Posterior vena cava (tissue), 2 donors: ENCODE measurements at regions not wholly inside any gene's neighbourhood (a gene's known extent, or its start where the extent isn't known, plus 50 kb on each side); places are given as distances from the start of the nearest gene placed in this dataset.

Experiments used
- DNase-seq: peaks from one replicate; pipeline ENCODE4 v3.0.0-alpha.2; 2020; ENCODE audit warnings: low spot score
- intact Hi-C, 2 donors: fragments of 100-400 bp; cut with DNase I; formaldehyde crosslinking; loops; one replicate each; pipeline versions ENCODE4 v1.14.1 to v1.14.2; 2022 to 2023
- donor health status: DM: yes; HTN: yes; CAD: no.
- donor health status: DM: yes; HTN: yes; CAD: no.

DNA sequence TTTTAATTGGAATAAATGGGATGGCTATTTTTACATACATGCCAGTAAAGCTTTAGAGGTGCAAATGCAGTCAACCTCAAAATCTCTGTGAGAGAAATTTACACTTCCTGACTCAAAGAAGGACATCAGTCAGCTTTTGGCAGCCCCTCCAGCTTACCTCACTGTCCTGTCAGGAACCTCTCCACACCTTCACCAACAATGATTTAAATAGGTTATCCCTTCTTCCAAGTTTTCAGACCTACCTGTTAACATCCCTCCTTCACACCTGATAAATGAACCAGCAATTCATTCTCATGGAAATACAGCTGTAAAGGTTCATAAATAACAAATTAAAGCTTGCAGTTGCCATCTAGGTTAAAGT, 286.1 kb downstream of the SHOX2 start:
- intact Hi-C loops: no loop called here
- no peak for DNase-seq

DNA sequence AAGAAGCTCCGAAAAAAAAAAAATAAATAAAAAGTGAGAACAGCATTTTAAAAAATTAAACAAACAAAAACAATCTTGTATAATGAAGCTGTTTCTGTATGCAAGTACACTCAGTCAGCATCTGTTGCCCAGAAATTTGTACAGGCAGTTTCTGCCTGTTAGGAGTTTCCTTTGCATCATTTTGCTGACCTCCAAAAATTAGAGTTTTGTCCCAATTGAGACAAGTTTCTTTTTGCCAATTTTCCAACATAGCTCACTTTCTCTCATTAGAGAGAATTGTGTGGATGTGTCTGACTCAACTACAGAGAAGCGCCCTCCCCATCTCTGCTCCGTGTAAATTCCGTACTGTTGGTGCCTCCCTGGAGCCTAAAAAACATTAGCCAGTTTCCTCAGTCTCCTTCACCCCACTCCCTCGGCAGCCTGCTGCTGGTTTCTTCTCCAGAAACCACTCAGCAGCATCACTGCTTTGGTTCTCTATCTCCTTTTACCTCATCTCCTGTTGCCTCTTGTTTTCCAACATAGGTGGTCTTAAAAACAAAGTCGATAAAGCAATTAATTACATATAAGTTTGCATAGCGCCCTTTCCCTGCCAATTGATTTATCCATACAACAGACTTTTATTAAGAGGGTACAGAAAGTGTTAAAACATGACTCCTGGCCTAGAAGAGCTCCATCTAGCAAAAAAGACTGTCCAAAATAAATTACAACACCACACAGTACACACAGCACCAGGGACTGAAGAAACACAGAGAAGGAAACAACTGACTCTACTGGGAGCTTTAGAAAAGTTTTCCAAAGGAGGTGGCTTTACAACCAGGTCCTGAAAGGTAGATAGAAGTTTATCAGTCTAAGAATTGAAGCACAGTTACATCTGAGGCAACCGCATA, 286.7 kb downstream of the SHOX2 start:
- DNase-seq: no peak
- intact Hi-C loops: no loop called here

DNA sequence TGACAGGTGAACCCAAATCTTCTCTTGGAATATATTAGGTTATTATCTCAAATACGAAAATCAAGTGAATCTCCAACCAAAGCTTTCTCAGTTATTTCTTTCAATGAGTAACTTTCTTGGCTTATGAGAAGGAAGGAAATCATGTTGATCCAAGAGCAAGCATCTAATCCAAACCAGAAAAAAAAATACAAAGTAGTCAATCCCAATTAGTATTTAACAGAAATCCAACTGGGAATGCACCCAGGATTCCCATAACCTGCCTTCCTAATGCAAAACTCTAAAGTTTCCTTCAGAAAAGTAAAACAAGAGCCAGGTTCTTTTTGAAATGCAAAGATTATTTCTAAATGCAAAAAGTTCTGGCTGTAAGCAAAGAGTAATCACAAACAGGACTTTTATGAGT, 289.3 kb downstream of the SHOX2 start:
- no peak for DNase-seq
- intact Hi-C loops: no loop called here

DNA sequence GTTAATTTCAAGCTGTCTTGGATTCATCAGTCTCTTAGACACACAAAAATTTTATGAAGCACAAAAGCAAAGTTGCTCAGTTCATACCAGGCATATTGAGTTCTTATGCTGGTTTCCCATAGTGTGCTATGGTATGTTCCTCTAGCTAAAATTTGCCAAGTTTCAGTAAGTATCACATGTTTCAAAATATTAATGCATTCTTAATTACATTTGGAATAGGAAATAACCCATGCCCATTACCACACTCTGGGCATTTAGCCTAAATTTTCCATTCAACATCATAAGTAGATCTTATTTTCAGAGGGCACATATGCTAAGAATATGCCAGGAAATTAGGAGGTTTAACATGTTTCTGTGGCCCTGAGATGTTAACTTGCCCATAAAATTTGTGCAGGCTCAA, 289.9 kb downstream of the SHOX2 start:
- intact Hi-C loops: no loop called here
- DNase-seq: no peak

DNA sequence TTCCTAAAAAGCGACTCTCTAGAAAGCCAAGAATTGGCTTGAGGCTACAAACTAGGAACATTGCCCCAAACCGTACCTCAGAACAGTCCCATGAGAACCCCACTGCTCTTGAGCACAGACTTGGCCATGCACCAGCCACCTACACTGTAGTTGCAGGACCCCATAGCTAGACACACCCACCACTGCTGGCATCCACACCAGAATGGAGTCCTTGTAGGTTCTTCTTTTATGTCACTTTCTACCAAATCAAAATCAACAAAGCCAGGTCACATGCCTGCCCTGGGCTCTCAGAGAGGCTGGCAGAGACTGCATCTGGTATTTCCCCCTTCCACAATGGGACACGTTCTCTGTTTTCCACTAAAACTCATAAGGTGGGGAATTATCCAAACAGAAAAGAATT, 290.5 kb downstream of the SHOX2 start:
- no peak for DNase-seq
- intact Hi-C loops: no loop called here

DNA sequence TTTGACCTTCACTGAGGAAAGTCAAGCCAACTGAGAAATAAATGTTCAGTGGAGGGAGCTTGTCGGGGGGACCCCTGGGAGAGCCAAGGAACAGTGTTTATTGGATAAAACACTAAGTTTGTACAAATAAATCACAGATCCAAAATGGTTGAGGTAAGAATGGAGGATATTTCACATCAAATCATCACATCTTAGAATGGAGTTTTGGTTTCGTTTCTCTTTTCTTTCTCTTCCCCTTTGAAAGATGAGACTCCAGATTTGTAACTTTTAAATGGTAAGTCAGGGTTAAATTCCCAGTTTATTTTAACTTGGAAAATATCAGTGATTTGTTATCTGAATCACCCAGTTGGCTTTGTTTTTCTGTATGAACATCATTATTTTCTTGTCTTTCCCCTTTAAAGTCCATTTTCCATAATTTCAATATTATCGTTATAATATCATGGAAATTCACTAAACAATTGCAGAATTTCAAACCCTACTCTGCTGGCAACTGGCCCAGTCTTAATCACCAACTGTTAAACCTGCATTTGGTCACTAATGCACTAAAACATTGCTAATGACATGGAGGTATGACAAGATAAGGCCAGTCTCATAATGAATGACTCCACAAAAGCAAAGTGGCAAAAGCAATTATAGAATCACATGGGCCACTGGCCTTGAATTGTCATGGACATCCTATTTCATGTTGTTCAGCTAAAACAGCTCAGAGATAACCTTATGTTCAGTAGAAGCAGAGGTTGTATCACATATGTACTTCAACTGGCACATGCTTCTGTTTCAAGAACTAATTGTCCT, 295.1 kb downstream of the SHOX2 start:
- intact Hi-C loops: no loop called here
- no peak for DNase-seq

DNA sequence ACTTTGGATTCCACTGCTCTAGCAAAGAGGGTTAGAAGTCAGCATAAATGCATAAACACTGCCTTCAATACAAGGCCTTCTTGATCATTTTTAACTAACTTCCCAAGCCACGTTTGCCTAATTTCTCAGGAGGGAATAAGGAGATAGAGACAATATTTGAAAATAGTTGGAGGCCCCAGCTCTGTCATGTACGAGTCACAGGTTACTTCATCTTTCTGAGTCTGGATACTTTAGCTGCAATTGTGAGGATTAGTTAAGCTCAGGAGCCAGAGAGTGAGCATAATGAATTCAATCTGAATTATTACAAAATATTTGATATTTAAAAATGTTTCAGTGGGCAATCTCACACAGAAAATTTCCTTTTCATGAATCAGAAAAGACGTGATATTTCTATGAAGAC, 298.9 kb downstream of the SHOX2 start:
- DNase-seq: no peak
- intact Hi-C loops: no loop called here

DNA sequence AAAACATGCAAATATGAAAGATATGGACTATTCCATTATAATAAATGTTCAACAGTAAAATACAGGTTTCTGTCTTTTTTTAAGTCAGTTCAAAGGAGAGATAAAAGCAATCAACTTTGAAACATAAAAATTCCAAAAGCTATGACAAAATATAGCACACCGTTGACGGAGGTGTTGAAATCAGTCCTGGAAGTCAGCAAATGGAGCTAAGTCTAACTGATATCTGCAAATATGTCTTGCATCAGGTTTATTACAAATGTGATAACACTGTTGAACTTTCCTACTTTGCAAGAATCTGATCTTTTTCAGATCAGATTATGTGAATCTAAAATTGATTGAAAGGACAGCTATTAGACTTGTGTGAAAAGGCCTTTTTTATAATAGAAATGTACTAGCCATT, 300.7 kb downstream of the SHOX2 start:
- no peak for DNase-seq

DNA sequence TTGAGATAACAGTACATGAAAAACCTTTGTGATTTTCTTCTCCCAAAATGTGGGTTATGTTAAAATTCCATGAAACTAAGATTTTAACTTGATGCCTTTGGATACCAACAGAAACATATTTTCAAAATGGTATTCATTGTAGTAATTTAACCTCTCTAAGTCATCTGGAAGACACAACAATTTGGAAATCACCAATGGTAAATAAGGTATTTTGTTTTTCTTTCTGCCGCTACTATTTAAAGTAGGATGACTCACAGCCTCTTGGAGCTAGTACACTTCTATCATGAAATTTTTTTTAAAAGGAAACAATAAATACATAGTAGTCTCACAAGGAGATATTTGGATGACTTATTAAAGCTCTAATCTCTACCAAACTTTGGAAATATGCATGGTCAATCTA, 291.6 kb upstream of the VEPH1 start:
- DNase-seq: no peak
- intact Hi-C loops: no loop called here

More for the DNA sequence above, 300.7 kb downstream of the SHOX2 start:
- intact Hi-C loops: no loop called here

DNA sequence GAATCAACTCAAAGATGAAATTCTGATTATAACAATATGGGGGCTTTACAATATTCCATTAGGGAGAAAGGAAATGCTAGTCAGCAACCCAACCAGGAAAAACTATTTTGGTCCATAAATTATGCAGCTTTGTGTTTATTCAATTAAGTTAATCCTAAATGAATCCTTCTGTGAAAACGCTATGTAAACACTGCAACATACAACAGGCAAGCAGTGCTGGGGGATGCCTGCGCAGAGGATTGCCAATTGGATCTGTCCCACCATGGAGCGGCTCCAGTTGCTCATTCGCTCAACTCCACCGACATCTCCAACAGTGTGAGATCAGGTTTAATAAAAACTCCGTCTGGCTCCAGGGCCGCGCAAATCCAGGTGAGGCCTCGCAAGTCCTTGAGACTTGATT, 290.5 kb upstream of the VEPH1 start:
- no peak for DNase-seq
- intact Hi-C loops: no loop called here

DNA sequence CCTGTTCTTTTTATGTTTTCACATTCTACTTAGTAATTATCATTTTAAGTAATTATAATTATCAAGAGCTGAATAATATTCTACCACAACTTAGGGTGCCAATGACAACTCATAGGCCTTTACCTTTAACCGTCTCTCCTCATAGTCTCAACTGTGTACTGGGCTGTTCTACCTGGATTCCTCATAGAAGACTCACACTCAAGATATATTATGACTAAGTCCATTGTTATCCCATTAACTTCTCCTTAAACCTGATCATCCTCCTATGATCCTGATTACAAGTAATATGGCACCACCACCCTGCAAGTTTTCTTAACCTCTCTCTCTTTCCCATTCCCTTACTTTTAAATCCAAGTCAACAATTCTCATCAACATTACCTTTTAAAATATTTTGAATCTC, 285.9 kb upstream of the VEPH1 start:
- DNase-seq: no peak
- intact Hi-C loops: no loop called here

DNA sequence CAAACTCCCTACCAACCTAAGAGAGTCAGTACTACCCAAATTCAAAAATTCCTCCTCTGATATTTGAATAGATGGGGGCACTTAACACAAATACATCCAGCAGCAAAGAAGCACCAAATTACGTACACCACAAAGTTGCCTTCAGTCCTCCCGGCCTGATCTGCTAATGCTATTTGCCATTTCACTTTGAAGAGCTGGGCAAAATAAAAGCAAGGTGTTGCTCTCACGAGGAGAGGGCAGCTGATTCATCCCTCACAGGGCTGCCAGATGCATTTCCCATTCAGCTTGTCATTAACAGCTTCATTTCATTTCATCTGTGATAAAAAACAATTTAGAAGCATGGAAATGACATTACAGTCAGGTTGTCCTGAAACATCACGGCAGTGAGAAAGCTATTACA, 283.4 kb upstream of the VEPH1 start:
- intact Hi-C loops: no loop called here
- DNase-seq: no peak

DNA sequence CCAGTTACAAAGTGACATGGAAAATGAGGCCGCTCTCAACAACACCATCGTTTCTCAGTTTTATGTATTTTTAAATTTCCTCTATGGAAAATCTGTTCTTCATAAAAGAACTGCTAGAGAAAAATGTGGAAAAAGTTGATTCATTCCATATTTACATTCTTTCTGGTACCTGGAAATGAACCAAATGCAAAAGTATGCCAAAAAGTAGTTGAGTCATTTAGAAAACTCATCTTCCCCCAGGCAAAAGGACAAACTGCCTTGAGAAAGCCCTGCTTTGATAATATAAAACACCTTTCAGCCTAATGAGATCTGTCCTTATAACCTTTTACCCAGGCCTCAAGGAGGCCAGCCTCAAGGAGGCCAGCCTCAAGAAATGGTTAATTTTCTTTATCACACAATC, 283.0 kb upstream of the VEPH1 start:
- DNase-seq: no peak
- intact Hi-C loops: no loop called here

DNA sequence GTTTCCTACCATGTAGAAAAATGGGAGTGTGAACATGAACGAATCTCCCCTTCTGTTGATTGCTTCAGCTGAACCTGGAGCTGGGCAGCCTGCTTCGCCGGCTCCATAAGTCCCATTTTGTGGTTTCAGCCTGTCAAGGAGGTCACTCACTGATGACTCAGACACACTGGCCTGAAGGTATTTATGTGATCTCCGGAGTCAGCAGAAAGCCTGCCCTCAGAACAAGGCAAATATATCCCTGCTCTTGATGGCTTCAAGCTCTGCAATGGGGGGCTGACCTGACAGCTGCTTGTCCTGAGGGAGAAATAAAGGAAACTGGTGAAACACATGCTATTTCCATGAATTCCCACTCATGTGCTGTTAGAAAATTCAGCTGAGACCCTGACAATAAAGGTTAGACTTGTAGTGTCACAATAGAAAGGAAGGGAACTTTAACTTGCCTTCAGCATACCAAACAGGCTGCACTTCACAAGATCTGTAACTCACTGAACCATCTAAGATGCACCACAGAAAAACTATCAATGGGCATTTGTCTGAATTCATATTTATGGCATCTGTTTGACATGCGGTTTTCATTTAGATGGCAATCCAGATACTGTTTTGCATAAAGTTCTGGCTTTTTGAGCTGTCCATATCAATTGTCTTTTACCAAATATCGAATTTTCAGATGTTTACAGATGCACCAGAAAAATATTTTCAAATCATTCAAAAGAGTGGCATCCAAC, 282.0 kb upstream of the VEPH1 start:
- intact Hi-C loops: no loop called here
- no peak for DNase-seq

DNA sequence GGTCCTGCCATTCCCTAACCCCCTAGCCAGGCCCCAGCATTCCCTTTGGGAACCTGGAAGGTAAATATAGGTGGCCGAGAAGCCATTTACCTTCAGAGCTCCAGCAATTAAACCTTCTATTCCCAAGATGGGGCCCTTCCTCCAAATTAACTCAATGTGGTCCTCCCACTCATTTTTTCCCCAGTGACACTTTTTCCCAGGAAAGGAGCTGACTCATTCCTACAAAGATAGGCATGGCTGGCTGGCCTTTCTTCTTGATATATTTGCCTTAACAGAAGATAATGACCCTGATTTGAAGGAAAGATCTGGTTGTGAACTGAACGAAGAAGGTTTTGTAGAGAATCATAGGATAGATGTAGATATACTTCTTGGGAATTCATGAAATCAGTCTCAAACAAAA, 279.0 kb upstream of the VEPH1 start:
- DNase-seq: no peak
- intact Hi-C loops: no loop called here

DNA sequence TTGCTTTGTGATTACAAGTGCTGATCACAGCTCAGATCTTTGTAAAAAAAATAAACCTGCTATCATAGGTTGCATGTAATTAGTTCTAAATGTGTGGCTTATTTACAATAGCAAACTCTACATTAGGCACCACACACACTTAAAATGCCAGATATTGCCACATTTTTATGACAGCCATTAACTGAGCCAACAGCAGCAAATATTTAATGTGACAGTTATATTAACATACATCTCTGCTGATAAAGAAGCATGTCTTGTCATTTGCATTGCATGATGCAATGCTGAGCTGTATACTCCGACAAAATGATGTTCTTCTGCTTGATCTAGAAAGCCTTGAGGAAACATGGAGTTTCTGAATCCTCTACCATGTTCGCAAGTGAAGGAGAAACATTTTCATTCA, 273.6 kb upstream of the VEPH1 start:
- DNase-seq: no peak
- intact Hi-C loops: no loop called here

DNA sequence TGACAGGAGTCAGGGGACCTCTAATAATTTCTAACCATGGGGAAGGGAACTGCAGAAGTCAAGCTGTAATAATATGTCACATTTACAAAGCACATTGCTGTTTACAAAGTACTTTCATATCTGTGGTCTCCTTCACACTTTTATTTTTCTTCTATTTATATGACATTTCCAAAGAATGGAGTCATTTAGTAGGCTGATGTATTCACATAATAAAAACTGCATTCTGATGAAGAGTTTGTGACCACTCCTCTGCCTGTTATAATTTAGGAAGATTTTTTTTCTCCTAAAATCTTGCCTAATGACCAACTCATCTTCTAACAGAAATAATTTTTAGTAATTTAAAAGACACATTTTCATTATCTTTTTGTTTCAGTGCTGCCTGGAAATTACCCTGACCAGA, 272.2 kb upstream of the VEPH1 start:
- DNase-seq: no peak
- intact Hi-C loops: no loop called here

DNA sequence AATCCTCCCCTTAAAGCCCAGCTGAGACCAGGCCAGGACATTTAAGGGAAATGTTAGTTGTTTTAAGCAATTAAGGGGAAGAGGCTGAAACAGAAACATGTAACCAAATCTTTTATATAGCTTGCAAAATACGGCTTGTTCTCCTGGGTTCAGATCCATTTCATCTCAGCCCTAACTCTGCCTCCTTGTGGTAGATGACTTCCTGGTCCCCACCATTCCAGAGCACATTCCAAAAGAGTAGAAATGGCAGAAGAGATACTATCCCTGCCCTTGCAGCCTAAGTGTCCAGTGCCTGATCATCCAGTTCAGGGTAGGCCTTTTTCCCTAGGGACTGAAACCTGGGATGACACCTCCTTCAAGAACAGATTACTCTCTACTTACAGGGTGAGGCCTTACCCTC, 266.2 kb upstream of the VEPH1 start:
- DNase-seq: no peak
- intact Hi-C loops: no loop called here

DNA sequence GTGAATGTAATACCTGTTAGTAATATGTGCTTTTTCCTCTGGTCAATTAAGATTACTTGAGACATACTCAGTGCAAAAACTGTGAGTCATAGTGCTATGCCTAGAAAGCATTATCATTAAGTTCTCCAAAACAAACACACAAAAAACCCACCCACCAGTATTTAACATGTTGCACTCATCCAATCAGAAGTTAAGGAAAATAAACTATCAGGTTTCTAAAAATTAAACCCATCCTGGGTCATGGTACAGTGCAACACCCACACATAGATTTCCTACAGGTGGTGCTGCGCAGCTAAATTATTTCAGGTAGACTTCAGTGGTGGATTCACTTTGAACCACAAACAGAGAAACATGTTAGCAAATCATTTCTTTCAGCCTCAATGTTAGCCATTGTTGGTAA, 264.4 kb upstream of the VEPH1 start:
- DNase-seq: no peak
- intact Hi-C loops: no loop called here

DNA sequence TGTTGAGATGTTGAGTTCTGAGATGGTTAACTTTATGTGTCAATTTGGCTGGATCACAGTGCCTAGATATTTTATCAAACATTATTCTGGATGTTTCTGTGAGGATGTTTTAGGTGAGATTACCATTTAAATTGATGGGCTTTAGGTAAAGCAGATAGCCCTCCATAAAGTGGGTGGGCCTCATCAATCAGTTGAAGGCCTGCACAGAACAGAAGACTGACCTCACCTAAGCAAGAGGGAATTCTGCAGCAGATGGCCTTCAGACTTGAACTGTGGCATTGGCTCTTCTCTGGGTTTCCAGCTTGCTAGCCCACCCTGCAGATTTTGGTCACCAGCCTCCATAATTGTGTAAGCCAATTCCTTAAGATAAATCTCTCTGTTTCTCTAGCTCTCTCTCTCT, 260.4 kb upstream of the VEPH1 start:
- no peak for DNase-seq
- intact Hi-C loops: no loop called here
